ENCODE measurements at regions not wholly inside any gene's neighbourhood (a gene's known extent, or its start where the extent isn't known, plus 50 kb on each side); places are given as distances from the start of the nearest gene placed in this dataset.

DNA sequence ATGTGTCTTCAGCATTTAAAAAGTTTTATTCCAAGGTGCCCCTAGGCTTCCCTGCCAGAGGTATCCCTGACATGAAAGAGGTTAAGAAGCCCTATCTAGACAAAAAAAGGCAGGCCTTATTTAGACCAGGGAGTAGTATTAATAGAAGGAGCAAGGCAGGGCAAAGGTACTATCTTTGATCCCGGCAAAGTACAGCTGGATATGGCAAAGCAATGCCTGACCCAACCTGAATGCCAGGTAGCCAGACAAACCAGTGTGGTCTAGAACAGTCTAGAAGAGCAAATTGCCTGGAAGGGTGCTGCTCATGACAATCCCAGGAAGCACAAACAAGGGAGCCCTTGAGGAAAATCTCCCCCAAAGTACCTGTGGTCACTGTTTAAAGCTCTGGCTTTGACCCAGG lies 62.6 kb upstream of the SYT13 start:
- in situ Hi-C loops (cut with HindIII; ENCODE audit: low sequenced_read_pairs): loop anchor here (25.0 kb wide), 1 partner anchor 236 kb away; no protein-coding TSS in a partner anchor
- H3K4me3 ChIP-seq (ENCODE audit: low read depth, low read length): no peak overlapping the region
- TF ChIP-seq, protein P1, sequence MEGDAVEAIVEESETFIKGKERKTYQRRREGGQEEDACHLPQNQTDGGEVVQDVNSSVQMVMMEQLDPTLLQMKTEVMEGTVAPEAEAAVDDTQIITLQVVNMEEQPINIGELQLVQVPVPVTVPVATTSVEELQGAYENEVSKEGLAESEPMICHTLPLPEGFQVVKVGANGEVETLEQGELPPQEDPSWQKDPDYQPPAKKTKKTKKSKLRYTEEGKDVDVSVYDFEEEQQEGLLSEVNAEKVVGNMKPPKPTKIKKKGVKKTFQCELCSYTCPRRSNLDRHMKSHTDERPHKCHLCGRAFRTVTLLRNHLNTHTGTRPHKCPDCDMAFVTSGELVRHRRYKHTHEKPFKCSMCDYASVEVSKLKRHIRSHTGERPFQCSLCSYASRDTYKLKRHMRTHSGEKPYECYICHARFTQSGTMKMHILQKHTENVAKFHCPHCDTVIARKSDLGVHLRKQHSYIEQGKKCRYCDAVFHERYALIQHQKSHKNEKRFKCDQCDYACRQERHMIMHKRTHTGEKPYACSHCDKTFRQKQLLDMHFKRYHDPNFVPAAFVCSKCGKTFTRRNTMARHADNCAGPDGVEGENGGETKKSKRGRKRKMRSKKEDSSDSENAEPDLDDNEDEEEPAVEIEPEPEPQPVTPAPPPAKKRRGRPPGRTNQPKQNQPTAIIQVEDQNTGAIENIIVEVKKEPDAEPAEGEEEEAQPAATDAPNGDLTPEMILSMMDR (IDR thresholded peaks at IDR 0.05; ENCODE audit: low read depth, low read length): no peak
- DNase-seq (ENCODE audit: low read depth, low spot score): no peak

DNA sequence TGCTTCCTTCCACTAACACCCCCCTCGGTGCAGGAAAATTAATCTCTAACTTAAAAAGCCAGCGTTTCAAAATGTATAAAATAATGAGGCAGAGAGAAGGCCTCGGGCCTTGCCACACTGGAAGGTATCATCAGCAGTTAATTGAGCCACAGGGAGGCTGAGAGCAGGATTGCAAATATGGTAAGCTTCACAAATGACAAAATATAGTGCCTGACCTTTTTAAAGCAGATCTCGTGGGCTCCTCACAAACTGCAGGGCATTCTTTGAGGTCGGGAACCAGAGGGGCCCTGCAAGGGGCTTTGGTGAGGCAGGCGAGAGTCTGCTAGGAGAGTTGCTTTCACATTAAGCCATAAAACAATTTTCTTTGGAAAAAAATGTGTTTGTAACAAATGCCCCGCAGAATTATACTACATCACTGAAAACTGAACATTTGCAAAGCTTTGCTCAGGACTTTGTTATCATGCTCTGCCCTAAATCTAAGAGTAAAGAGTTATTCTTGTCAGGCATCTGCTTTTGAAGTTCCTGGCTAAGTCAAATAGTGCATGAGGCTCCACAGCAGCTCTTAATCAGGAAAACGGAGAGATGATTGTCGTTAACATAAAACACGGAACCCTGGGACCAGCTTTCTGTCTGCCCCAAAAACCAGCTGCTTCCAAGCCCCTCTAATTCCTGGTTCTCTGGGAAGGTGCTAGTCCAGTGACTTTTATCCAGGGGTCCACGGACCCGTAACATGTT lies 61.4 kb upstream of the SYT13 start:
- no peak for DNase-seq (ENCODE audit: low read depth, low spot score)
- TF ChIP-seq, protein P1 (IDR thresholded peaks at IDR 0.05; ENCODE audit: low read depth, low read length): no peak
- no peak overlapping the region for H3K4me3 ChIP-seq (ENCODE audit: low read depth, low read length)
- in situ Hi-C loops (cut with HindIII; ENCODE audit: low sequenced_read_pairs): loop anchor here (25.0 kb wide), 1 partner anchor 235 kb away; no protein-coding TSS in a partner anchor

DNA sequence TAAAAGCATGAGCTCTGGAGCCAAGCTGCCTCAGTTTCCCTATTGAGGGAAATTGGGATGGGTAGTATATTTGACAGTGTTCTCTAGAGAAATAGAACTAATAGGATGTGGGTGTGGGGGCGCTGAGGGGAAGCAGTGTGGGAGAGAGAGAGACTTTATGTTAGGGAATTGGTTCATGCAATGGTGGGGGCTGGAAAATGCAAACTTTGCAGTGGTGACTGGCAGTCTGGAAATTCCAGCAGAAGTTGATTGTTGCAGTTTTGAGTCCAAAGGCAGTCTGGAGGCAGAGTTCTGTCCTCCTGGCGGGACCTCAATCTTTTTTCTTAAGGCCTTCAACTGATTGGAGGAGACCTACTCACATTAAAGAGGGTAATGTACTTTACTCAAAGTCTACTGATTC lies 59.4 kb upstream of the SYT13 start:
- TF ChIP-seq, protein P1 (IDR thresholded peaks at IDR 0.05; ENCODE audit: low read depth, low read length): no peak
- in situ Hi-C loops (cut with HindIII; ENCODE audit: low sequenced_read_pairs): loop anchor here (25.0 kb wide), 1 partner anchor 233 kb away; no protein-coding TSS in a partner anchor

DNA sequence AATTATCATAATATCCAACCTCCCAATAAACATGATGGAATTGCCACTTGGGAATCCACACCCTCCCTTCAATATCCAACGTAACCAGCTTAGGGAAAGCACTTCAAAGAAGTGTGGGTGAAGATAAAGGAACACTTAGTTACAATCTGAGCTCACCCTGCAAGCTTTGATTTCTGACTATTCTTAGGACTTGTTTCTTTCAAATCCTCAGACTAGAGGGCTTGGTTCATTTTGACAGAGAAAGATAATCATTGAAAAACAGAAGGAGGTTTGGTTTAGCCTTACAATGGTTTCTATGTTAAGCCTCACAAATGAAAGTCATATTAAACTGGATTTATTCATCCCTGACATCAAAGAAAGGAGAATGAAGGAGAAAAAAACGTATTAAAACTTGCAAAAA lies 57.9 kb upstream of the SYT13 start:
- TF ChIP-seq, protein P1 (IDR thresholded peaks at IDR 0.05; ENCODE audit: low read depth, low read length): no peak
- in situ Hi-C loops (cut with HindIII; ENCODE audit: low sequenced_read_pairs): loop anchor here (25.0 kb wide), 1 partner anchor 232 kb away; no protein-coding TSS in a partner anchor
- no peak overlapping the region for H3K4me3 ChIP-seq (ENCODE audit: low read depth, low read length)
- no peak for DNase-seq (ENCODE audit: low read depth, low spot score)

More for the DNA sequence above, 59.4 kb upstream of the SYT13 start:
- no peak overlapping the region for H3K4me3 ChIP-seq (ENCODE audit: low read depth, low read length)
- DNase-seq (ENCODE audit: low read depth, low spot score): no peak

DNA sequence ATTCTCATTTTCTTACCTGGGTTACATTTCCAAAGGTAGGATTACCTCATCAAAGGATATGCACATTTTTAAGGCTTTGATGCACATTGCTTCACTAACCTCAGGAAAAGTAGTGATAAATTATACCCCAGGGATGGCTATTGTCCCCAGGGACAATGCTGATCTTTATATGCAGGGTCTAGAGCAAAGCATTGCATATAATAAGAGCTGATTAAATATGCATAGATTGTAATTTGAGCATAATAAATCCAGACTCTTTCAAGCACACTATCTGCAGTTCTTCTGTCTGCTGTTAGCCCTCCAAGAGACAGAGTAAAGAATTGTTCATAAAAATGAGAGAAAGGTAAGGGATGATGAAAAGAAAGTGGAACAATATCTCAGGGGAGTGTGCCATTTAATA lies 57.3 kb upstream of the SYT13 start:
- no peak for DNase-seq (ENCODE audit: low read depth, low spot score)
- in situ Hi-C loops (cut with HindIII; ENCODE audit: low sequenced_read_pairs): loop anchor here (25.0 kb wide), 1 partner anchor 231 kb away; no protein-coding TSS in a partner anchor
- H3K4me3 ChIP-seq (ENCODE audit: low read depth, low read length): no peak overlapping the region
- TF ChIP-seq, protein P1 (IDR thresholded peaks at IDR 0.05; ENCODE audit: low read depth, low read length): no peak

DNA sequence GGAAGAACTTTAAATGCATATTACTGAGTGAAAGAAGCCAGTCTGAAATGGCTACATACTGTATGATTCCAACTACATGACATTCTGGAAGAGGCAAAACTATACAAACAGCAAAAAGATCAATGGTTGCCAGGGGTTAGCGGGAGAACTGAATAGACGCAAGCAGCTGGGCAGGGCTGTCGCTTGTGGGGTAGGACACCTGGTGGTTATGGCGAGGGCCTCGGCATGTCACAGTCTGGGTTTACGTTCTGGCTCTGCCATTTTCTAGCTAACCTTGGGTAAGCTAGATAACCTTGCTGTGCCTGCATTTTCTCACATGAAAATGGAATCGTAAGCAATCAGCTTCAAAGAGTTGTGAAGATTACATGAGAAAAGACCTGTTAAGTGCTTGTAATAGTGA lies 55.2 kb upstream of the SYT13 start:
- H3K4me3 ChIP-seq (ENCODE audit: low read depth, low read length): no peak overlapping the region
- in situ Hi-C loops (cut with HindIII; ENCODE audit: low sequenced_read_pairs): loop anchor here (25.0 kb wide), 1 partner anchor 229 kb away; no protein-coding TSS in a partner anchor
- no peak for DNase-seq (ENCODE audit: low read depth, low spot score)
- TF ChIP-seq, protein P1 (IDR thresholded peaks at IDR 0.05; ENCODE audit: low read depth, low read length): no peak

Measured in astrocyte of the spinal cord (primary cell).